ENCODE measurements at regions not wholly inside any gene's neighbourhood (a gene's known extent, or its start where the extent isn't known, plus 50 kb on each side); places are given as distances from the start of the nearest gene placed in this dataset.

DNA sequence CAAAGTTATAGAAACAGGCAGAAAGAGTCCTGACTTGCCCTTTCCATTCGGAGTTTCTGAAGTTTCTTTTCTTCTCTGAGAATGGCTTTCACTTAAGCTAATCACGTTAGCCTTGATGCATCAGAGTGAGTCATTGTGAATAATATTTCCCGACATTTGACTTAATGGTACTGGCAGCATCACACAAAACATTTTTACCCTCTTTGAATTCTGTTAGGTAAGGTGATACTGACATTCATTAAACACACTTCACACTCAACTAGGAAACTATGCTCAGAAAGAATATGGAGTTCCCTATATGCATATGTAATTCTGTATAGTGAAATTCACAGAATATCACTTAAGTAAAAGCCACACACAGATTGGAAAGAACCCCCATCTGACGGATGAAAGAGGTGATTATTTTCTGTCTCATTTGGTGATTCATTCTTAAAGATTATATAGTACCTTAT, 120.8 kb upstream of the ARHGAP20 start:
- Histone ChIP-seq H3K36me3 (ENCODE audit: control insufficient read depth in 2 of 2, insufficient read depth in 2 of 2, low read length in 2 of 2) (no peaks in the 10 kb centered on the region), H3K9ac (ENCODE audit: low read depth in 1 of 2, low read length in 2 of 2) (no peak overlapping the region), H3K9me3 (ENCODE audit: control insufficient read depth in 2 of 2, low read length in 2 of 2) (no peaks in the 10 kb centered on the region), H3K27ac (ENCODE audit: low read depth in 2 of 2, low read length in 2 of 2) (no peak overlapping the region), H3K27me3 (ENCODE audit: control insufficient read depth in 2 of 2, insufficient read depth in 2 of 2, low read length in 2 of 2) (peaks cover 0 to 3% of the 10 kb centered on the region in 2 donors), H3K4me1 (ENCODE audit: control insufficient read depth in 2 of 2, insufficient read depth in 2 of 2, low read length in 2 of 2) (no peaks in the 10 kb centered on the region), H3K4me3 (ENCODE audit: low read length in 2 of 2) (no peak overlapping the region)

DNA sequence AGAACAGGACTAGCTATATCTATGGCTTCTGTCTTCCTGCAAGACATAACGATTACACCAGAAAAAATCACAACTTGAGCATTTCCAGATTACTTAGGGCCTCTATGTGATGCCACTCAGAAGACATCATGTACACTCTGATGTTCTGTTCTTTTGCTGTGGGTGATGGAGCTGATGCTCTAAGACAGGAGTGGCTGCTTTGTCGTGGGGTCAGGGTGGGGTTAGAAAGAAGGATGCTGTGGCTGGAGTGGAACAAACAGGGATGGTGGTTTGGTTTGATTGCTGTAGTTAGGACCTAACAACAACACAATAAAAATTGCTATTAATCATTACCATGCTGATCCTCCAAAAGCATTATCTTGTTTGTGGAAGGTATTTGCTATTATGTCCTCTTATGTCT, 120.3 kb upstream of the ARHGAP20 start:
- Histone ChIP-seq H3K9me3 (ENCODE audit: control insufficient read depth in 2 of 2, low read length in 2 of 2) (no peaks in the 10 kb centered on the region), H3K27ac (ENCODE audit: low read depth in 2 of 2, low read length in 2 of 2) (no peak overlapping the region), H3K27me3 (ENCODE audit: control insufficient read depth in 2 of 2, insufficient read depth in 2 of 2, low read length in 2 of 2) (peaks cover 0 to 3% of the 10 kb centered on the region in 2 donors), H3K4me3 (ENCODE audit: low read length in 2 of 2) (no peak overlapping the region), H3K9ac (ENCODE audit: low read depth in 1 of 2, low read length in 2 of 2) (no peak overlapping the region), H3K36me3 (ENCODE audit: control insufficient read depth in 2 of 2, insufficient read depth in 2 of 2, low read length in 2 of 2) (no peaks in the 10 kb centered on the region), H3K4me1 (ENCODE audit: control insufficient read depth in 2 of 2, insufficient read depth in 2 of 2, low read length in 2 of 2) (no peaks in the 10 kb centered on the region)

GRCh38 chr11:110832080-110832479, 119.8 kb upstream of the ARHGAP20 start:
- Histone ChIP-seq H3K9ac (ENCODE audit: low read depth in 1 of 2, low read length in 2 of 2) (no peak overlapping the region), H3K27ac (ENCODE audit: low read depth in 2 of 2, low read length in 2 of 2) (no peak overlapping the region), H3K4me3 (ENCODE audit: low read length in 2 of 2) (no peak overlapping the region), H3K36me3 (ENCODE audit: control insufficient read depth in 2 of 2, insufficient read depth in 2 of 2, low read length in 2 of 2) (no peaks in the 10 kb centered on the region), H3K9me3 (ENCODE audit: control insufficient read depth in 2 of 2, low read length in 2 of 2) (no peaks in the 10 kb centered on the region), H3K4me1 (ENCODE audit: control insufficient read depth in 2 of 2, insufficient read depth in 2 of 2, low read length in 2 of 2) (no peaks in the 10 kb centered on the region), H3K27me3 (ENCODE audit: control insufficient read depth in 2 of 2, insufficient read depth in 2 of 2, low read length in 2 of 2) (peaks cover 0 to 3% of the 10 kb centered on the region in 2 donors)

DNA sequence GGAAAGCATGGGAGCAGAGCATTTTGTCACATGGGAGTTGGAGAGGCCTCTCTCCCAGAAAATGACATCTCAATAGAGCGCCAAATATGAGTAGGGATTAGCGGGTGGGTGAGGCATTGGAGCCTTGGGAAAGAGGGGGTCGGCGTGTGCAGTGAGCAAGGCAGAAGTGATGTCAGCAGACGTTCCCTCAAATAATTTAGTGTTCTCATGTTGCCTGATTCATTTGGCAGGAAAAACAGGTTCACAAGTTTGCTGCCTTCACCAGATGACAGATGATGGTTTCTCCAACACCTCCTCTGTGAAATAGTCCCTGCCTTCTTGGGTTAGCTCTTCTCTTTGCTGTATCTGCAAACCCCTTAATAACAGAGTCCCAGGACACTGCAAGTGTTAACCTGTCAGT, 118.5 kb upstream of the ARHGAP20 start:
- Histone ChIP-seq H3K9ac (ENCODE audit: low read depth in 1 of 2, low read length in 2 of 2) (no peak overlapping the region), H3K27me3 (ENCODE audit: control insufficient read depth in 2 of 2, insufficient read depth in 2 of 2, low read length in 2 of 2) (peaks cover 0 to 3% of the 10 kb centered on the region in 2 donors), H3K4me3 (ENCODE audit: low read length in 2 of 2) (no peak overlapping the region), H3K9me3 (ENCODE audit: control insufficient read depth in 2 of 2, low read length in 2 of 2) (no peaks in the 10 kb centered on the region), H3K36me3 (ENCODE audit: control insufficient read depth in 2 of 2, insufficient read depth in 2 of 2, low read length in 2 of 2) (no peaks in the 10 kb centered on the region), H3K4me1 (ENCODE audit: control insufficient read depth in 2 of 2, insufficient read depth in 2 of 2, low read length in 2 of 2) (no peaks in the 10 kb centered on the region), H3K27ac (ENCODE audit: low read depth in 2 of 2, low read length in 2 of 2) (no peak overlapping the region)

DNA sequence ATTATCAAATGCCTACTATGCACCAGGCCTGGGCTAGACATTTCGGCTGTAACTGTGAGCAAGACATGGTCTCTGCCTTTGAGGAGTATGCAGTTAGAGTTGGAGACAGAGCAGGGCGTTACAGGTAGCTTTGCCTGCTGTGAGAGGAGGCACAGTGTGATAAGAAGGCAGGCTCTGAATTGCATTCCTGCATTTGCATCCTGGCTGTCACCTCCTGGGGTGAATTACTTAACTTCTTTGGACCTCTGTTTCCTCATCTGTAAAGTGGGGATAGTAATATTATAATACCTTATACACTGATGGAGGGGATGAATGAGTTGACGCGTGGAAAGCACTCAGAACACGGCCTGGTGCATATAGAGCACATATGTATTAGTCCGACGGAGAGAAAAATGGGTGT, 118.1 kb upstream of the ARHGAP20 start:
- no peak overlapping the region for H3K9ac ChIP-seq (ENCODE audit: low read depth in 1 of 2, low read length in 2 of 2)
- no peaks in the 10 kb centered on the region for H3K36me3 ChIP-seq (ENCODE audit: control insufficient read depth in 2 of 2, insufficient read depth in 2 of 2, low read length in 2 of 2)
- H3K4me3 ChIP-seq (ENCODE audit: low read length in 2 of 2) = no peak overlapping the region
- H3K27me3 ChIP-seq (ENCODE audit: control insufficient read depth in 2 of 2, insufficient read depth in 2 of 2, low read length in 2 of 2) = peaks cover 0 to 3% of the 10 kb centered on the region in 2 donors
- no peaks in the 10 kb centered on the region for H3K9me3 ChIP-seq (ENCODE audit: control insufficient read depth in 2 of 2, low read length in 2 of 2)
- no peak overlapping the region for H3K27ac ChIP-seq (ENCODE audit: low read depth in 2 of 2, low read length in 2 of 2)
- no peaks in the 10 kb centered on the region for H3K4me1 ChIP-seq (ENCODE audit: control insufficient read depth in 2 of 2, insufficient read depth in 2 of 2, low read length in 2 of 2)

- Histone ChIP-seq H3K9me3 (ENCODE audit: control insufficient read depth in 2 of 2, low read length in 2 of 2) (no peaks in the 10 kb centered on the region), H3K4me1 (ENCODE audit: control insufficient read depth in 2 of 2, insufficient read depth in 2 of 2, low read length in 2 of 2) (no peaks in the 10 kb centered on the region), H3K4me3 (ENCODE audit: low read length in 2 of 2) (no peak overlapping the region), H3K27me3 (ENCODE audit: control insufficient read depth in 2 of 2, insufficient read depth in 2 of 2, low read length in 2 of 2) (peaks cover 0 to 3% of the 10 kb centered on the region in 2 donors), H3K36me3 (ENCODE audit: control insufficient read depth in 2 of 2, insufficient read depth in 2 of 2, low read length in 2 of 2) (no peaks in the 10 kb centered on the region), H3K27ac (ENCODE audit: low read depth in 2 of 2, low read length in 2 of 2) (no peak overlapping the region), H3K9ac (ENCODE audit: low read depth in 1 of 2, low read length in 2 of 2) (no peak overlapping the region)
Measured at GRCh38 chr11:110829873-110830272, 117.6 kb upstream of the ARHGAP20 start.

- Histone ChIP-seq H3K4me1 (ENCODE audit: control insufficient read depth in 2 of 2, insufficient read depth in 2 of 2, low read length in 2 of 2) (no peaks in the 10 kb centered on the region), H3K36me3 (ENCODE audit: control insufficient read depth in 2 of 2, insufficient read depth in 2 of 2, low read length in 2 of 2) (no peaks in the 10 kb centered on the region), H3K27ac (ENCODE audit: low read depth in 2 of 2, low read length in 2 of 2) (no peak overlapping the region), H3K9me3 (ENCODE audit: control insufficient read depth in 2 of 2, low read length in 2 of 2) (no peaks in the 10 kb centered on the region), H3K27me3 (ENCODE audit: control insufficient read depth in 2 of 2, insufficient read depth in 2 of 2, low read length in 2 of 2) (peaks cover 0 to 3% of the 10 kb centered on the region in 2 donors), H3K9ac (ENCODE audit: low read depth in 1 of 2, low read length in 2 of 2) (no peak overlapping the region), H3K4me3 (ENCODE audit: low read length in 2 of 2) (no peak overlapping the region)
Measured at GRCh38 chr11:110828086-110828485, 115.8 kb upstream of the ARHGAP20 start.

- H3K9me3 ChIP-seq (ENCODE audit: control insufficient read depth in 2 of 2, low read length in 2 of 2) = no peaks in the 10 kb centered on the region
- H3K4me1 ChIP-seq (ENCODE audit: control insufficient read depth in 2 of 2, insufficient read depth in 2 of 2, low read length in 2 of 2) = no peaks in the 10 kb centered on the region
- H3K36me3 ChIP-seq (ENCODE audit: control insufficient read depth in 2 of 2, insufficient read depth in 2 of 2, low read length in 2 of 2) = no peaks in the 10 kb centered on the region
- H3K27me3 ChIP-seq (ENCODE audit: control insufficient read depth in 2 of 2, insufficient read depth in 2 of 2, low read length in 2 of 2) = no peaks in the 10 kb centered on the region
- no peak overlapping the region for H3K27ac ChIP-seq (ENCODE audit: low read depth in 2 of 2, low read length in 2 of 2)
- no peak overlapping the region for H3K9ac ChIP-seq (ENCODE audit: low read depth in 1 of 2, low read length in 2 of 2)
- H3K4me3 ChIP-seq (ENCODE audit: low read length in 2 of 2) = no peak overlapping the region
Measured at GRCh38 chr11:110827276-110827675, 115.0 kb upstream of the ARHGAP20 start.

DNA sequence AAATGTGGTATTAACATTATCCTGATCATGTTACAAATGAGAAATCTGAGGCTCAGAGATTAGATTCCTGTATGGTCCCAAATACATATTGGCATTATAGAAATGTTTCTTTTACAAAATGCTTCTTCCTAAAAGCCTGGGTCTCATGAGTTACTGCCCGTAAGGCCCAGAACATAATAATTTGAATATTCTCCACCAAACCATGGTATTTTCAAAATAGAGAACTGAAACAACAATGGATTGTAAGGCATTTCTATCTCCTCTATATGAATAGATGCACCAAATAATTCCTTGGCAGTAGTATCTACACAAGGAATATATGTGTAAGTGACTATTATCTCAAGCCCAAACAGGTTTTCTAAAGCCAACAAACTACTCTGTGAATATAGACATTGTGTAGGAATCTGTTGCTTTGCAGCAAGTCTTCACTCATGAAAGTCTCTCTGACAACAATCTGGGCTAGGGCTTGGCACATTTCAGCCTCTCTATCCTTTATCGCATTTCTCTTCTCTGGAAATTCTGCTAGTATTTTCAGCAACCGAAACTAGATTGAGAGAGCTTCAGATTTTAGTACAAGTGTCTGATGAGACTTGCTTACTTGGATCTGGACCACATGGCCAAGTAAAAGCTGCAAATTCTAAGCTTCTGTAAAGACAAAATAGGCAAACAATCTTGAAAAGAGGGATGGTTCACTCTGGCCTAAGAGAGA, 112.8 kb upstream of the ARHGAP20 start:
- Histone ChIP-seq H3K4me1 (ENCODE audit: control insufficient read depth in 2 of 2, insufficient read depth in 2 of 2, low read length in 2 of 2) (no peaks in the 10 kb centered on the region), H3K9ac (ENCODE audit: low read depth in 1 of 2, low read length in 2 of 2) (no peak overlapping the region), H3K9me3 (ENCODE audit: control insufficient read depth in 2 of 2, low read length in 2 of 2) (no peaks in the 10 kb centered on the region), H3K4me3 (ENCODE audit: low read length in 2 of 2) (no peak overlapping the region), H3K27ac (ENCODE audit: low read depth in 2 of 2, low read length in 2 of 2) (no peak overlapping the region), H3K36me3 (ENCODE audit: control insufficient read depth in 2 of 2, insufficient read depth in 2 of 2, low read length in 2 of 2) (no peaks in the 10 kb centered on the region), H3K27me3 (ENCODE audit: control insufficient read depth in 2 of 2, insufficient read depth in 2 of 2, low read length in 2 of 2) (no peaks in the 10 kb centered on the region)

GRCh38 chr11:110818032-110818687, 105.9 kb upstream of the ARHGAP20 start:
- Histone ChIP-seq H3K9me3 (ENCODE audit: control insufficient read depth in 2 of 2, low read length in 2 of 2) (no peaks in the 10 kb centered on the region), H3K27me3 (ENCODE audit: control insufficient read depth in 2 of 2, insufficient read depth in 2 of 2, low read length in 2 of 2) (no peaks in the 10 kb centered on the region), H3K9ac (ENCODE audit: low read depth in 1 of 2, low read length in 2 of 2) (no peak overlapping the region), H3K4me1 (ENCODE audit: control insufficient read depth in 2 of 2, insufficient read depth in 2 of 2, low read length in 2 of 2) (no peaks in the 10 kb centered on the region), H3K27ac (ENCODE audit: low read depth in 2 of 2, low read length in 2 of 2) (no peak overlapping the region), H3K36me3 (ENCODE audit: control insufficient read depth in 2 of 2, insufficient read depth in 2 of 2, low read length in 2 of 2) (no peaks in the 10 kb centered on the region), H3K4me3 (ENCODE audit: low read length in 2 of 2) (no peak overlapping the region)
